IPS-18c (cell line): ENCODE measurements at regions not wholly inside any gene's neighbourhood (a gene's known extent, or its start where the extent isn't known, plus 50 kb on each side); places are given as distances from the start of the nearest gene placed in this dataset.
"Not testable (repeated sequence)": the region's sequence is repeated elsewhere in the genome, so short reads cannot be mapped to it uniquely, and the experiment has no call there.

Source experiments
- H3K4me3 ChIP-seq: 2 replicates; pipeline ENCODE4 v1.7.0; 2013; ENCODE audit warnings: low read depth, mild to moderate bottlenecking, low read length, moderate library complexity; ENCODE audit not compliant: insufficient read depth
- H3K9me3 ChIP-seq: one replicate; pipeline ENCODE4 v1.6.1; 2013; ENCODE audit warnings: mild to moderate bottlenecking, low read length, moderate library complexity; ENCODE audit not compliant: control insufficient read depth, insufficient read depth

GRCh38 chr21:19510653-19511052 lies 1107.1 kb upstream of the TMPRSS15 start:
- H3K9me3 ChIP-seq, result no peaks in the 10 kb centered on the region
- H3K4me3 ChIP-seq, result no peak overlapping the region

GRCh38 chr21:19522381-19522780 lies 1118.8 kb upstream of the TMPRSS15 start:
- H3K4me3 ChIP-seq, result no peak overlapping the region

GRCh38 chr21:19523061-19523460 lies 1119.5 kb upstream of the TMPRSS15 start:
- Histone ChIP-seq H3K9me3 (no peaks in the 10 kb centered on the region), H3K4me3 (no peak overlapping the region)

More at GRCh38 chr21:19522381-19522780, 1118.8 kb upstream of the TMPRSS15 start:
- H3K9me3 ChIP-seq, result no peaks in the 10 kb centered on the region

GRCh38 chr21:19523746-19524145 lies 1120.2 kb upstream of the TMPRSS15 start:
- no peaks in the 10 kb centered on the region for H3K9me3 ChIP-seq
- no peak overlapping the region for H3K4me3 ChIP-seq

- no peak overlapping the region for H3K4me3 ChIP-seq
- no peaks in the 10 kb centered on the region for H3K9me3 ChIP-seq
Observed at GRCh38 chr21:19529031-19529430, 1125.4 kb upstream of the TMPRSS15 start.

GRCh38 chr21:19535356-19535755 lies 1131.8 kb upstream of the TMPRSS15 start:
- no peak overlapping the region for H3K4me3 ChIP-seq
- no peaks in the 10 kb centered on the region for H3K9me3 ChIP-seq

- no peaks in the 10 kb centered on the region for H3K9me3 ChIP-seq
Observed at GRCh38 chr21:19537116-19537515, 1133.5 kb upstream of the TMPRSS15 start.

GRCh38 chr21:19540287-19540686 lies 1136.7 kb upstream of the TMPRSS15 start:
- Histone ChIP-seq H3K4me3 (no peak overlapping the region), H3K9me3 (peaks cover 3% of the 10 kb centered on the region)

More at GRCh38 chr21:19537116-19537515, 1133.5 kb upstream of the TMPRSS15 start:
- H3K4me3 ChIP-seq, result no peak overlapping the region

- peaks cover 3% of the 10 kb centered on the region for H3K9me3 ChIP-seq
- no peak overlapping the region for H3K4me3 ChIP-seq
Observed at GRCh38 chr21:19541602-19542001, 1138.0 kb upstream of the TMPRSS15 start.

- not testable (repeated sequence) for H3K9me3 ChIP-seq, H3K4me3 ChIP-seq
Observed at GRCh38 chr21:19544493-19544892, 1140.9 kb upstream of the TMPRSS15 start.

GRCh38 chr21:19547951-19548840 lies 1144.6 kb upstream of the TMPRSS15 start:
- no peak overlapping the region for H3K4me3 ChIP-seq
- peaks cover 3% of the 10 kb centered on the region for H3K9me3 ChIP-seq

GRCh38 chr21:19553919-19554615 lies 1150.5 kb upstream of the TMPRSS15 start:
- H3K4me3 ChIP-seq, result no peak overlapping the region
- H3K9me3 ChIP-seq, result no peaks in the 10 kb centered on the region

- no peaks in the 10 kb centered on the region for H3K9me3 ChIP-seq
Observed at GRCh38 chr21:19557046-19557445, 1153.5 kb upstream of the TMPRSS15 start.

GRCh38 chr21:19557488-19557887 lies 1153.9 kb upstream of the TMPRSS15 start:
- no peaks in the 10 kb centered on the region for H3K9me3 ChIP-seq
- no peak overlapping the region for H3K4me3 ChIP-seq

More at GRCh38 chr21:19557046-19557445, 1153.5 kb upstream of the TMPRSS15 start:
- H3K4me3 ChIP-seq, result no peak overlapping the region

GRCh38 chr21:19565587-19565986 lies 1162.0 kb upstream of the TMPRSS15 start:
- Histone ChIP-seq H3K4me3 (no peak overlapping the region), H3K9me3 (no peaks in the 10 kb centered on the region)

- no peak overlapping the region for H3K4me3 ChIP-seq
- H3K9me3 ChIP-seq, result no peaks in the 10 kb centered on the region
Observed at GRCh38 chr21:19566975-19567374, 1163.4 kb upstream of the TMPRSS15 start.

- Histone ChIP-seq H3K4me3 (no peak overlapping the region), H3K9me3 (no peaks in the 10 kb centered on the region)
Observed at GRCh38 chr21:19577381-19577780, 1173.8 kb upstream of the TMPRSS15 start.

- no peaks in the 10 kb centered on the region for H3K9me3 ChIP-seq
- H3K4me3 ChIP-seq, result no peak overlapping the region
Observed at GRCh38 chr21:19590044-19590443, 1186.5 kb upstream of the TMPRSS15 start.
